ENCODE measurements at regions not wholly inside any gene's neighbourhood (a gene's known extent, or its start where the extent isn't known, plus 50 kb on each side); places are given as distances from the start of the nearest gene placed in this dataset.

DNA sequence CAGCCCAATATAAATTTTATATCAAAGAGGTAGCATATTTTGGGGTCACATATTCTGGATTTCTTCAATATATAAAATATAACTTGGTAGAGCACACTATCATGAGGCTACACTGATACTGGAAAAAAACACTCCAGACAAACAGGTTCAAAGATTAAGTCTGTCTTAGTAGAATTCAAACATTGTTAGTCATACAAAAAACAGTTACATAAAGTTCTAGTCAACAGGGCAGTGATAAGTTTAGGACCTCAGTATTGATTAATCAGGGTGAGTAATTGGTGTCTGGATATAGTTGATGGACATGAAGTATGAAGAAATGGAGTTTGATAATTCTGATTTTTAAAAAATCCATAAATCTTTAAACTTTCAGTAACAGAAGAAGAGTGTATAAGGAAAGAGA lies 1291.3 kb downstream of the FSTL5 start:
- TF ChIP-seq, protein P1, sequence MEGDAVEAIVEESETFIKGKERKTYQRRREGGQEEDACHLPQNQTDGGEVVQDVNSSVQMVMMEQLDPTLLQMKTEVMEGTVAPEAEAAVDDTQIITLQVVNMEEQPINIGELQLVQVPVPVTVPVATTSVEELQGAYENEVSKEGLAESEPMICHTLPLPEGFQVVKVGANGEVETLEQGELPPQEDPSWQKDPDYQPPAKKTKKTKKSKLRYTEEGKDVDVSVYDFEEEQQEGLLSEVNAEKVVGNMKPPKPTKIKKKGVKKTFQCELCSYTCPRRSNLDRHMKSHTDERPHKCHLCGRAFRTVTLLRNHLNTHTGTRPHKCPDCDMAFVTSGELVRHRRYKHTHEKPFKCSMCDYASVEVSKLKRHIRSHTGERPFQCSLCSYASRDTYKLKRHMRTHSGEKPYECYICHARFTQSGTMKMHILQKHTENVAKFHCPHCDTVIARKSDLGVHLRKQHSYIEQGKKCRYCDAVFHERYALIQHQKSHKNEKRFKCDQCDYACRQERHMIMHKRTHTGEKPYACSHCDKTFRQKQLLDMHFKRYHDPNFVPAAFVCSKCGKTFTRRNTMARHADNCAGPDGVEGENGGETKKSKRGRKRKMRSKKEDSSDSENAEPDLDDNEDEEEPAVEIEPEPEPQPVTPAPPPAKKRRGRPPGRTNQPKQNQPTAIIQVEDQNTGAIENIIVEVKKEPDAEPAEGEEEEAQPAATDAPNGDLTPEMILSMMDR (IDR thresholded peaks at IDR 0.05; ENCODE audit: control insufficient read depth, extremely low read depth, insufficient read depth): no peak
- no peak overlapping the region for H3K4me3 ChIP-seq (ENCODE audit: low read depth, low read length)
- DNase-seq (ENCODE audit: low read depth): no peak

DNA sequence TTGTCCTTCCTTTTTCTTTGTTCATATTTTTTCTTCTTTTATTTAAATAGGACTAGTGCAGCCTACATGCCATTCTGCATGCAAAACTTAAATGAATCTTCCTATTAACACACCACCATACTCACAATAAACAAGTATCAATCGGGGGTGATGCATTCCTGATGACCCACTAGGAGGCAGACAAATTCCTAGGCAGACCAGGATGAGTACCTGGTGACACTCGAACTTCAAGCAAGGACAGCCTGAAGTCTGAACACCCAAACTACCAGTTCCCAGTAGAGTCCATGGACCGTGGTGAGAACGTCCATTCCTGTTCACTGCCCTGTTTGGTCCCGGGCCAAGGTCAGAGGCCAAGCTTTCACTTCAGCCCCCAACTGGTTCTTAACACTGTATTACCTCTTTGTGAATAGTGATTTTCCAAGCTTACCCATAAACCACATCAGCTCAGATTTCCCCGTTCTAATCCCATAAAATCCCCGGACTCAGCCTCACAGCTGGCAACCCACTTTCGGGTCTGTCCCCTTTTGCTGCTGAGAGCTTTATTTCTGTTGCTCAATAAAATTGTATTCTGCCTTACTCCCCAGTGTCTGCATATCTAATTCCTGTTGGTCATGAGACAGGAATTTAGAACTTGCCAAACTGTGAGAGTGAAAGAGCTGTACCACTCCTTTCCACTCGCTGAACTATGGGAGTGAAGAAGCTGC lies 1286.6 kb downstream of the FSTL5 start:
- no peak for DNase-seq (ENCODE audit: low read depth)
- no peak overlapping the region for H3K4me3 ChIP-seq (ENCODE audit: low read depth, low read length)
- TF ChIP-seq, protein P1 (IDR thresholded peaks at IDR 0.05; ENCODE audit: control insufficient read depth, extremely low read depth, insufficient read depth): no peak

DNA sequence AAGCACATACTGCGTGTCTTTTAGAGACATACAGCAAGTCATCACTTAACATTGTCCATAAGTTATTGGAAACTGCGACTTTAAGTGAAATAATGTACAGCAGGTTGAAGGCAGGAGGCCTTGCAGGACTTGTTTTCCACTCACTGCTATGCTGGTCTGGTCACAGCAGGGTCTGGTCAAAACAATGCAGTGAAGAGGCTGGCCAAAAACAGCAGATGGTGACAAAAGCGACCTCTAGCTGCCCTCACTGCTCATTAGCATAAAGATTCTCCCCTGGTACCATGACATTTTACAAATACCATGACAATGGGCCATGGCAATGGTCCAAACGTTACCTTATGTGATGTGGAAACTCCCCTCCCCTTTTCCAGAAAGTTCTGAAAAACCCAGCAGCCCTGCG lies 1283.6 kb downstream of the FSTL5 start:
- no peak overlapping the region for H3K4me3 ChIP-seq (ENCODE audit: low read depth, low read length)
- TF ChIP-seq, protein P1 (IDR thresholded peaks at IDR 0.05; ENCODE audit: control insufficient read depth, extremely low read depth, insufficient read depth): no peak
- DNase-seq (ENCODE audit: low read depth): no peak

DNA sequence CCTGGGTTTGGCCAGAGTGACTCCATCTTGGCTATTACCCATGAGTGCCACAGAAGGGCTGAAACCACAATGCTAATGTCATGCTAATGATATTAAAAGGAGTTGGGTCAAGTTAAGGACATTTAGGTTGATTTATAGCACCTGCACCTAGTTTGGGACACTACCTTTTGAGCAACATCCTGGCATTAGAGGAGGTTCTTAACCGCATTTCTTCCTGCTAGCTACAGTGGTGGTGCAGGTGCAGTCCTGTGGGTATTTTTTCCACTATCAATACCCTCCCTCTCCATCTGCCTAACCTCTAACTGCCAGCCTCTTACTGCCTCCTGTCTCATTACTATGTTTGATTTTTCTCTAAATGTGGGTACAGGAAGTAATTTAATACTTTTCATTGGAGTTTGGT lies 1276.1 kb downstream of the FSTL5 start:
- no peak overlapping the region for H3K4me3 ChIP-seq (ENCODE audit: low read depth, low read length)
- DNase-seq (ENCODE audit: low read depth): no peak
- TF ChIP-seq, protein P1 (IDR thresholded peaks at IDR 0.05; ENCODE audit: control insufficient read depth, extremely low read depth, insufficient read depth): no peak

DNA sequence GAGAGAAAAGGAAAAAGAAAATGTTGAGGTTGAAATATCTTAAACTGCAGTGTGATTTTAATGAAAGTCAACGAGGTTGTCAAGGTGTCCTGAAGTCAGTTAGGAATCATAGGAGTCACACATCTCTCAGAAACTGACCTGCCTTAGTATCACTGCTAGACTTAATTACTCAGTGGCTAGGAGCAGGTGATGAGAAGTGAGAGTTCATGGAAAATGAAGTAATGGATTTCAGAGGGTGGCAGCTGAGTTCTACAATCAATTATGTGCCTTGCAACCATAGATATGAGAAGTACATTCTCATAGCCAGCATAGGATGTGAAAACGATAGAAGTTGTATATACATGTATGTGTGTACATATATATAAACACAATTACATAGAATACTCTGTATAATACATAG lies 1269.7 kb downstream of the FSTL5 start:
- no peak overlapping the region for H3K4me3 ChIP-seq (ENCODE audit: low read depth, low read length)
- DNase-seq (ENCODE audit: low read depth): no peak
- TF ChIP-seq, protein P1 (IDR thresholded peaks at IDR 0.05; ENCODE audit: control insufficient read depth, extremely low read depth, insufficient read depth): no peak

DNA sequence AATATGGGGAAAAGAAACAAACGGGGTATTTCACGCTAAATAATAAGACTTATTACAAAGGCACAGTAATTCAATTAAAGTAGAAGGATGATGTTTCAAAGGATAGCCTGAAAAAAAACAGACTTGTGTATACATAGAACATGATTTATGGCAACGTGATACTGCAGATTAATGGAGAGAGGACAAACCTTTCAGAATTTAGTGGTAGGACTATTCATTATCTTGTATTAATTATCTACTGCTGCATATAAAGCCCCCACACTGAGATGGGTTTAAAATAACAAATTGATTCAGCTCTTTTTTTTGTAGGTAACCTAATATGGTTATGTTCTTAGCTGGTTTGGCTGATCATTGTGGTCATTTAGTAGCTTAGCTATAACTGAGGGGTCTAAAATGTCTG lies 1269.0 kb downstream of the FSTL5 start:
- DNase-seq (ENCODE audit: low read depth): no peak
- TF ChIP-seq, protein P1 (IDR thresholded peaks at IDR 0.05; ENCODE audit: control insufficient read depth, extremely low read depth, insufficient read depth): no peak
- no peak overlapping the region for H3K4me3 ChIP-seq (ENCODE audit: low read depth, low read length)

DNA sequence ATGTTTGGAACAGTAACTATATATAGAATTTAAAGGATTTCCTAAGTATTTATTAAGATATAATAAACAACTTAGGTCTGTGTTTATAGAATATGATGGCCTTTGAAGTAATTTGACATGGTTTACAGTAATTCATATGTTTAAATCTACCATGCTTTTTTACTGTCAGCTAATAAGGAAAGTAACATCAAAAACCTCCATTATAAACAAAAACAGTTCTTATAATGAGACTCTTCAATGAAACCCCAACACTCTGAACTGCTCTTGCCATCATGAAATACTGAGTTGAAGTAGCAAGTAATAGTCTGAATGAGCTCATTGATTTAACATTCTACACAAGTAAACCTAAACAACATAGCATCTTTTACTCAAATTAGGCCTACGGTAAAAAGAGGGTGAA lies 1236.5 kb downstream of the FSTL5 start:
- TF ChIP-seq, protein P1 (IDR thresholded peaks at IDR 0.05; ENCODE audit: control insufficient read depth, extremely low read depth, insufficient read depth): no peak

More for the DNA sequence above, 1236.5 kb downstream of the FSTL5 start:
- no peak for DNase-seq (ENCODE audit: low read depth)
- no peak overlapping the region for H3K4me3 ChIP-seq (ENCODE audit: low read depth, low read length)
